NCI-H748 (cell line): ENCODE measurements at regions not wholly inside any gene's neighbourhood (a gene's known extent, or its start where the extent isn't known, plus 50 kb on each side); places are given as distances from the start of the nearest gene placed in this dataset.
"Not testable (repeated sequence)": the region's sequence is repeated elsewhere in the genome, so short reads cannot be mapped to it uniquely, and the experiment has no call there.

Source experiments
- DNase-seq: peaks from one replicate; lab custom pipeline; 2025; ENCODE audit not compliant: unreplicated experiment; lab: John Stamatoyannopoulos, UW

GRCh38 chr4:58413849-58414248 is 1303.7 kb upstream of the IGFBP7 start:
- no peak for DNase-seq

- DNase-seq, result no peak
These were observed 1301.7 kb upstream of the IGFBP7 start for GRCh38 chr4:58411904-58412303.

GRCh38 chr4:58406762-58407161 is 1296.6 kb upstream of the IGFBP7 start:
- DNase-seq, result no peak

DNA sequence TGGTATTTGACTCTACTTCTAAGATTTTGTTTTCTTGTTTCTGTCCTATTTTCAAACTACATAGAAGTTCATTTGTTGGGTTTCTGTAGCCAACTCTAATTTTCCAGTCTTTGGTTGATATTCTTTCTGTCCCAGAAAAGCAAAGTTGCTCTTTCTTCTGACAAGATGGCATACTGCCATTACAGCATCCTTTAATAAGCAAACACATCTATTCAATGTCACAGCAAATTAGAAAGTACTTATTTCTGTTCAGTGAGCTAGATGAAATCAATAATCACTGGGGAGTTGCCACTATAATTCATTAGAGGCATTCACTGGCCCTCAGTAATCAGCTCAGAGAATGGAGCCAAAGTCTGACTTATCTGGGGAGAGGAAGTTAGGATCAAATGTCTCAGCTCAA is 1258.0 kb upstream of the IGFBP7 start:
- DNase-seq, result no peak

GRCh38 chr4:58360354-58361133 is 1250.4 kb upstream of the IGFBP7 start:
- no peak for DNase-seq

- DNase-seq, result no peak
These were observed 1249.4 kb upstream of the IGFBP7 start for GRCh38 chr4:58359590-58359989.

DNA sequence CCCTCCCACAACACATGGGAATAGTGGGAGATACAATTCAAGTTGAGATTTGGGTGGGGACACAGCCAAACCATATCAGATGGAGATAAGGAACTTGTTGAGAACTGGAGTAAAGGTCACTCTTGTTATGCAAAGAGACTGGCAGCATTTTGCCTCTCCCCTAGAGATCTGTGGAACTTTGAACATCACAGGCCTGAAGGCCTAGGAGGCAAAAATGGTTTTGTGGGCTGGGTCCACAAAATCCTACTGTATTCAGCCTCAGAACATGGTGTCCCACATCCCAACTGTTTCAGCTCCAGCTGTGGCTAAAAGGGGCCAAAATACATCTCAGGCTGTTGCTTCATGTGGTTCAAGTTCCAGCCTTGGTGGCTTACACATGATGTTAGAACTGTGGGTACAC is 1247.8 kb upstream of the IGFBP7 start:
- DNase-seq, result no peak

GRCh38 chr4:58325070-58325469 is 1214.9 kb upstream of the IGFBP7 start:
- no peak for DNase-seq

DNA sequence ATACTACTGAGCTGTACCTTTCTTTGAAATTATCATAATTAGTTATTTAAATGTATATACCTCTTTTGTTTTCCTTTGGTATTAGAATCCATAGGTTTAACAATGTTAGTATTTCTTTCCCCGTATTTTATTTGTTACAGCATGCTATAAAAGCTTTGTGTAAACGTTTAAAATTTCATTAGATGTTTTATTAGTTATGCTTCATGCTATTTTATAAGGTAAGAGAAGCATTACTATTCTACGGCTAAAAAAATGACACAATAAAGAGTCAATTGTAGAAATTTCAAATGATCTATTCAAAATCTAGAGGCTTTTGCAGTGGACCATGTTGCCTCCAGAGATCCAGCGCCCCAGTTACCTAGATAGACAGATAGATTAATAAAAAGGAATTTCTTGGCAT is 1203.3 kb upstream of the IGFBP7 start:
- DNase-seq, result no peak

GRCh38 chr4:58303456-58303855 is 1193.3 kb upstream of the IGFBP7 start:
- no peak for DNase-seq

DNA sequence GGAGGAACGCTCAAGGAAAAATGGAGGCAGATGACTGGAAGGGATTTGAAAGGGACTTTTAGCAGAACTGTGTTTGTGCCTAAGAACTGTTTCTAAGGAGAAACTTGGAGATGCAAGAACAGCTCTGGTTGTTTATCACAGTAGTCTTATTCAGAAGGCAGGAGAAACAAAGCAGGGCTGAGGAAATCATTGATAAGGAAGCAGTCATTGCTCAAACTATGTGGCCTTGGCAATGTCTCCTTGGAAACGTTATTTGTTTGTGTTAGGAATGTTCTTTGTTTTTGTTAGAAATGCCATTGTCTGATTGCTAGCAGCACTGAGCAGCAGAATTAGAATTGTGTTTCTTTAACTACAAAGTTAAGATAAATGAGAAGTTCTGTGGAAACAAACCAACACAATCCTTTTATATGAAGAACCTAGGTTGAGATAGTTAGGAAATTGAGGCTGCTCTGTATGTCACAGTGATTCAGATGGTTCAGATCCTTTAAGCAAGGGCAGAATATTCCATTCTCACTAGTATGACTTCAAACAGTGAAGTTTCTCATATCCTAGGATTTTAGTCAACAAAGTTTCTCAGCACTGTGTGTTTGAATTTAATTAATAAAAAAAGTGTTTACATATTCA is 1191.3 kb upstream of the IGFBP7 start:
- DNase-seq, result no peak

DNA sequence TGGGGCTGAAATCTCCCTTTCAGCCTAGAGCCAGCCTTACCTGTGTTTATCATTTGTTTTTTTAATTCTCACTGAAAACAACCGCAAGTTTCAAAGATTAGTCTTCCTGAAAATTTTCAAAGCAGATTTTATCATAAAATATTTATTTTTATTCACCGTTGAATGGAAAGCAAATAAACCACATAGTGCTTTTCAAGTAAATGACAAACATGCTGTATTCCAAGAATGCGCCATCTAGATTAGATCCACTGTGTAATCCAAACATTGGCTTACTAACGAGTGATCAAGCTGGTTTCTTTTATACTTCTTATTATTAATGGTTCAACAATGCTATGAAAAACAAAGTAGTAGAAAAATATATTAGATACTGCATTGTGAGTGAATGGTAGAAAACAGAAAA is 1176.2 kb upstream of the IGFBP7 start:
- DNase-seq, result no peak

- not testable (repeated sequence) for DNase-seq
These were observed 1170.7 kb upstream of the IGFBP7 start for GRCh38 chr4:58280928-58281327.

DNA sequence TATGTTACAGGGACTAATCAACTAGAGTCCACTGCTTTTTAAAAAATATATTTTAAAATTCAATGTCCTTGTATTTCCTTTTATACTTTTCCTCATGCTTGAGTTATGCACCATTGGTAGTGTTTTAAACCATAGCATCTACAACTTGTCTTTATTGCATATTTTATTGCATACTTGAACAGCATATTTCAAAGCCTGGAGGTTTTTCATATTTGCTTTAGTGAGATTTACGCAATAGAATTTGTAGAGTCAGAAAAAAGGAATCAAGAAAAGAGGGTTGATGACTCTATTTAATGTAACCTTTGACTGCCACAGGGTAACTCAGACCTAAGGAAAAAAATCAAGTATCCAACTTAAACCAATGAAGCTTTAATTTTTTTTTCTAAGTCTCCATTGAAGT is 1165.7 kb upstream of the IGFBP7 start:
- DNase-seq, result no peak

DNA sequence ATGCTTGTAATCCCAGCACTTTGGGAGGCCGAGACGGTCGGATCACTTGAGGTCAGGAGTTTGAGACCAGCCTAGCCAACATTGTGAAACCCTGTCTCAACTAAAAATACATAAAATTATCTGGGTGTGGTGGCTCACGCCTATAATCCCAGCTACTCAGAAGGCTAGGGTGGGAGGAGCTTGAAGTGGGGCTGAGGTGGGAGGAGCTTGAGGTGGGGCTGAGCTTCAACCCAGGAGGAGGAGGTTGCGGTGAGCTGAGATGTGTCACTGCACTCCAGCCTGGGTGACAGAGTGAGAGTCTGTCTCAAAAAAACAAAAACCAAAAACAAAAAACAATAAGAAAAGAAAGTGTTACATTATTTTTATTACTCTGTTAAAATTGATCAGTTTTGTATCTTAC is 1164.4 kb upstream of the IGFBP7 start:
- DNase-seq, result no peak

- no peak for DNase-seq
These were observed 1162.1 kb upstream of the IGFBP7 start for GRCh38 chr4:58272311-58272710.

GRCh38 chr4:58265734-58266133 is 1155.5 kb upstream of the IGFBP7 start:
- DNase-seq, result no peak

GRCh38 chr4:58261526-58261925 is 1151.3 kb upstream of the IGFBP7 start:
- DNase-seq, result no peak

- DNase-seq, result no peak
These were observed 1144.1 kb upstream of the IGFBP7 start for GRCh38 chr4:58254291-58254690.

DNA sequence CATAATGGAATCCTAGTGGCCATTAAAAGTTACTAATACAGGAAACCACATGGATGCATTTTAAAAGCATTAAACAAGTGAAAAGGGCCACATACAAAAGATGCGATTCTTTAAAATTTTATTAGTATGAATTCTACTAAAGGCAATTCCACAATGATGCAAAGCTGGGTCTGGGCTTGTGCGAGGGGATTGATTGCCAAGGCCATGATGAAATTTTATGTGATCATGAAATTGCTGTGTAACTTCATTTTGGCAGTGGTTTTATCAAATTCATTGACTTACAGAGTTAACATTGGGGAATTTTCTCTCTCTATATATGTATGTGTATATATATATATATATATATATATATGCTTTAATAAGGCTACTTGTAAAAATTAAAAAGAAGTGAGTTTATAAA is 1142.5 kb upstream of the IGFBP7 start:
- DNase-seq, result no peak

- DNase-seq, result peak; percentile 7
These were observed 1137.6 kb upstream of the IGFBP7 start for GRCh38 chr4:58247792-58248191.

- no peak for DNase-seq
These were observed 1115.3 kb upstream of the IGFBP7 start for GRCh38 chr4:58225460-58225859.

GRCh38 chr4:58219179-58219578 is 1109.0 kb upstream of the IGFBP7 start:
- DNase-seq, result no peak
